ENCODE measurements at regions not wholly inside any gene's neighbourhood (a gene's known extent, or its start where the extent isn't known, plus 50 kb on each side); places are given as distances from the start of the nearest gene placed in this dataset.

- TF ChIP-seq POLR2AphosphoS5 (IDR thresholded peaks at IDR 0.05; ENCODE audit: low read depth, low read length), result no peak
- TF ChIP-seq TCF7L2 (IDR thresholded peaks at IDR 0.05; ENCODE audit: low read depth, low read length), result no peak
- TF ChIP-seq CTCF (IDR thresholded peaks at IDR 0.05), result no peak
- no peak for TF ChIP-seq REST (IDR thresholded peaks at IDR 0.05; ENCODE audit: insufficient read depth in 1 of 2, low read depth in 2 of 2, low read length in 1 of 2)
Observed at GRCh38 chr11:26204839-26205238, 127.1 kb upstream of the ANO3 start.
